ENCODE measurements at regions not wholly inside any gene's neighbourhood (a gene's known extent, or its start where the extent isn't known, plus 50 kb on each side); places are given as distances from the start of the nearest gene placed in this dataset.

GRCh38 chr1:229943988-229944743 is 122.9 kb upstream of the GALNT2 start:
- Histone ChIP-seq H3K27me3 (ENCODE audit: control insufficient read depth, insufficient read depth, low read length) (no peaks in the 10 kb centered on the region), H3K4me2 (ENCODE audit: low read length) (no peak overlapping the region), H3K4me1 (no peaks in the 10 kb centered on the region), H3K9me3 (ENCODE audit: control insufficient read depth, low read length) (no peaks in the 10 kb centered on the region), H2AFZ (no peak overlapping the region), H3K27ac (no peak overlapping the region), H3K36me3 (ENCODE audit: control insufficient read depth, insufficient read depth, low read length) (no peaks in the 10 kb centered on the region), H3K9ac (no peak overlapping the region), H3K4me3 (ENCODE audit: low read depth, low read length) (no peak overlapping the region), H3K79me2 (no peaks in the 10 kb centered on the region)
- no peak for TF ChIP-seq CTCF (IDR thresholded peaks at IDR 0.05)

- Histone ChIP-seq H3K4me1 (no peaks in the 10 kb centered on the region), H3K36me3 (ENCODE audit: control insufficient read depth, insufficient read depth, low read length) (no peaks in the 10 kb centered on the region), H3K27me3 (ENCODE audit: control insufficient read depth, insufficient read depth, low read length) (no peaks in the 10 kb centered on the region), H2AFZ (no peak overlapping the region), H3K79me2 (no peaks in the 10 kb centered on the region), H3K27ac (no peak overlapping the region), H3K9me3 (ENCODE audit: control insufficient read depth, low read length) (no peaks in the 10 kb centered on the region), H3K9ac (no peak overlapping the region), H3K4me3 (ENCODE audit: low read depth, low read length) (no peak overlapping the region), H3K4me2 (ENCODE audit: low read length) (no peak overlapping the region)
- no peak for TF ChIP-seq CTCF (IDR thresholded peaks at IDR 0.05)
These were observed 121.2 kb upstream of the GALNT2 start for GRCh38 chr1:229945795-229946194.

GRCh38 chr1:229947968-229948367 is 119.1 kb upstream of the GALNT2 start:
- no peaks in the 10 kb centered on the region for H3K79me2 ChIP-seq
- H3K27ac ChIP-seq, result no peak overlapping the region
- TF ChIP-seq CTCF (IDR thresholded peaks at IDR 0.05), result no peak
- no peak overlapping the region for H3K4me2 ChIP-seq (ENCODE audit: low read length)
- no peaks in the 10 kb centered on the region for H3K36me3 ChIP-seq (ENCODE audit: control insufficient read depth, insufficient read depth, low read length)
- no peak overlapping the region for H2AFZ ChIP-seq
- no peaks in the 10 kb centered on the region for H3K9me3 ChIP-seq (ENCODE audit: control insufficient read depth, low read length)
- no peaks in the 10 kb centered on the region for H3K4me1 ChIP-seq
- no peaks in the 10 kb centered on the region for H3K27me3 ChIP-seq (ENCODE audit: control insufficient read depth, insufficient read depth, low read length)
- H3K4me3 ChIP-seq (ENCODE audit: low read depth, low read length), result no peak overlapping the region
- H3K9ac ChIP-seq, result no peak overlapping the region

GRCh38 chr1:229948438-229948837 is 118.6 kb upstream of the GALNT2 start:
- Histone ChIP-seq H3K27me3 (ENCODE audit: control insufficient read depth, insufficient read depth, low read length) (no peaks in the 10 kb centered on the region), H2AFZ (no peak overlapping the region), H3K79me2 (no peaks in the 10 kb centered on the region), H3K27ac (no peak overlapping the region), H3K4me2 (ENCODE audit: low read length) (no peak overlapping the region), H3K4me1 (no peaks in the 10 kb centered on the region), H3K9ac (no peak overlapping the region), H3K9me3 (ENCODE audit: control insufficient read depth, low read length) (no peaks in the 10 kb centered on the region), H3K36me3 (ENCODE audit: control insufficient read depth, insufficient read depth, low read length) (no peaks in the 10 kb centered on the region), H3K4me3 (ENCODE audit: low read depth, low read length) (no peak overlapping the region)
- no peak for TF ChIP-seq CTCF (IDR thresholded peaks at IDR 0.05)

GRCh38 chr1:229949500-229949899 is 117.5 kb upstream of the GALNT2 start:
- no peaks in the 10 kb centered on the region for H3K36me3 ChIP-seq (ENCODE audit: control insufficient read depth, insufficient read depth, low read length)

More at GRCh38 chr1:229949500-229949899, 117.5 kb upstream of the GALNT2 start:
- H3K9me3 ChIP-seq (ENCODE audit: control insufficient read depth, low read length), result no peaks in the 10 kb centered on the region
- H3K79me2 ChIP-seq, result no peaks in the 10 kb centered on the region
- H3K9ac ChIP-seq, result no peak overlapping the region
- H3K4me1 ChIP-seq, result no peaks in the 10 kb centered on the region
- no peak overlapping the region for H3K4me3 ChIP-seq (ENCODE audit: low read depth, low read length)
- no peak overlapping the region for H3K4me2 ChIP-seq (ENCODE audit: low read length)
- H3K27ac ChIP-seq, result no peak overlapping the region
- TF ChIP-seq CTCF (IDR thresholded peaks at IDR 0.05), result no peak
- H2AFZ ChIP-seq, result no peak overlapping the region
- H3K27me3 ChIP-seq (ENCODE audit: control insufficient read depth, insufficient read depth, low read length), result no peaks in the 10 kb centered on the region

Data from parathyroid adenoma (tissue), 2 donors.